ENCODE measurements at regions not wholly inside any gene's neighbourhood (a gene's known extent, or its start where the extent isn't known, plus 50 kb on each side); places are given as distances from the start of the nearest gene placed in this dataset.

GRCh38 chr13:31049083-31049482 lies 112.6 kb downstream of the HSPH1 start:
- TF ChIP-seq POLR2A (IDR thresholded peaks at IDR 0.05; ENCODE audit: low read depth, low read length): no peak
- TF ChIP-seq ELK1 (IDR thresholded peaks at IDR 0.05; ENCODE audit: low read depth, low read length): no peak
- TF ChIP-seq CTCF (IDR thresholded peaks at IDR 0.05 in 2 of 3, conservative IDR thresholded peaks at IDR 0.05 in 1 of 3; ENCODE audit: control insufficient read depth in 2 of 3, extremely low read depth in 1 of 3, insufficient read depth in 1 of 3, low read depth in 3 of 3, low read length in 3 of 3): no peak
- TF ChIP-seq EZH2 (IDR thresholded peaks at IDR 0.05; ENCODE audit: borderline replicate concordance, control insufficient read depth, low read depth, low read length): no peak
- no peak for TF ChIP-seq CREB1 (IDR thresholded peaks at IDR 0.05; ENCODE audit: low read depth)
- TF ChIP-seq EP300 (IDR thresholded peaks at IDR 0.05; ENCODE audit: borderline replicate concordance in 1 of 2, control insufficient read depth in 1 of 2, low read depth in 2 of 2, low read length in 2 of 2): no peak
- TF ChIP-seq MAX (IDR thresholded peaks at IDR 0.05; ENCODE audit: low read depth, low read length): no peak
- TF ChIP-seq ZBTB33 (IDR thresholded peaks at IDR 0.05): no peak
- TF ChIP-seq JUND (IDR thresholded peaks at IDR 0.05; ENCODE audit: low read depth, low read length): no peak
- TF ChIP-seq RCOR1 (conservative IDR thresholded peaks at IDR 0.05; ENCODE audit: low read depth, low read length): no peak
- TF ChIP-seq ZZZ3 (IDR thresholded peaks at IDR 0.05; ENCODE audit: control insufficient read depth, insufficient read length, low read depth): no peak
- no peak for TF ChIP-seq RAD21 (IDR thresholded peaks at IDR 0.05; ENCODE audit: insufficient read depth, low read depth, low read length)
- TF ChIP-seq NRF1 (conservative IDR thresholded peaks at IDR 0.05; ENCODE audit: low read depth, low read length): no peak
- no peak for TF ChIP-seq IRF5 (IDR thresholded peaks at IDR 0.05; ENCODE audit: borderline replicate concordance)

All from GM12878 (cell line).